ENCODE measurements at regions not wholly inside any gene's neighbourhood (a gene's known extent, or its start where the extent isn't known, plus 50 kb on each side); places are given as distances from the start of the nearest gene placed in this dataset.
"Not testable (repeated sequence)": the region's sequence is repeated elsewhere in the genome, so short reads cannot be mapped to it uniquely, and the experiment has no call there.

DNA sequence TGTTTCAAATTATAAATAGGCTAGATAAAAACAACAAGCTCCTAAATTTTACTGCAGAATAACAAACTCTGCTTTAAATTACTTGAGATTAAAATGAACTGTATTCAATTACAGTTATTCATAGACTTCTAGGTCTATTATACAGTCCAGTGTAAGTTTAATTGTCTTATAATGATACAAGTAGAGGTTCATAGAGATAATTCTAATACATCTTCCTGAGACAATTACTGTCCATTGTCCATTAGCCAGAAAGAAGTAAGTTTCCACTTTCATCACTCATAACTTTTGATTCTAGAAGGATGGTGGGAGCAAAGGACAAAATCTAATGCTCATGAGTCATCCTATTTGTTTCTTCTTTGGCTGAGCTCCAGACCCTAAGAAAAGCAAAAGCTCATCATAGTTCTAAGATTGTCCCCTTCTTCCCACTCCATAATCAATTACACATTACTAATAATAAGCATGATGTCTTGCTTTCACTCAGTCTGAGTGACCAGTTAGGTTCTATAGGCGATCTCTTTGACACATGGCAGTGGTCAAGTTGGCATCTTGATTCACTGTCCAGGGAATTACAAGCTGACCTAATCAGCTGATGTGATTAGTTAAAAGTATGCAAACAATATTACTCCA lies 502.5 kb upstream of the IZUMO3 start:
- no peak for DNase-seq (ENCODE audit: low spot score)

DNA sequence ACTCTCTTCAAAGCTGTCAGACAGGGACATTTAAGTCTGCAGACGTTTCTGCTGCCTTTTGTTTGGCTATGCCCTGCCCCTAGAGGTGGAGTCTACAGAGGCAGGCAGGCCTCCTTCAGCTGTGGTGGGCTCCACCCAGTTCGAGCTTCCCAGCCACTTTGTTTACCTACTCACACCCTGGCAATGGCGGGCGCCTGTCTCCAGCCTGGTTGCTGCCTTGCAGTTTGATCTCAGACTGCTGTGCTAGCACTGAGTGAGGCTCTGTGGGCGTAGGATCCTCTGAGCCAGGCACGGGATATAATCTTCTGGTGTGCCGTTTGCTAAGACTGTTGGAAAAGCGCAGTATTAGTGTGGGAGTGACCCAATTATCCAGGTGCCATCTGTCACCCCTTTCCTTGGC lies 499.8 kb upstream of the IZUMO3 start:
- DNase-seq (ENCODE audit: low spot score), result not testable (repeated sequence)

DNA sequence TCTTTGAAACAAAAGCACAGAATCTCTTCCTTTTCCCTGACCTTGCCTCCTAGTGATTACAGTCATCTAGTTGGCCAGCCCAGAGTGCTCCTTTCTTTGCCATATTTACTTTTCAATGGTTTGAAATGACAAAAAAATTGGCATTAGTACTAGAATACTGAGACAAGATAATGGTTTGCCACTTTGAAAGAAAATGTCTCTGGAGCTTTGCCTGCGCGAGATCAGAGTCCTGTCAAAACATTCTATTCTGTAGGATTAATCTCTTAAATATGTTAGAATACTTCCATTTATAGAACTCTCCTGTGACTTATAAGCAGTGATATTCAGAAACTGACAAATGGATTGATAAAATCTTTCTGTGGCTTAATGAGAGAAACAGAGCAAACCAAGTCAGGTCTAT lies 484.0 kb upstream of the IZUMO3 start:
- no peak for DNase-seq (ENCODE audit: low spot score)

DNA sequence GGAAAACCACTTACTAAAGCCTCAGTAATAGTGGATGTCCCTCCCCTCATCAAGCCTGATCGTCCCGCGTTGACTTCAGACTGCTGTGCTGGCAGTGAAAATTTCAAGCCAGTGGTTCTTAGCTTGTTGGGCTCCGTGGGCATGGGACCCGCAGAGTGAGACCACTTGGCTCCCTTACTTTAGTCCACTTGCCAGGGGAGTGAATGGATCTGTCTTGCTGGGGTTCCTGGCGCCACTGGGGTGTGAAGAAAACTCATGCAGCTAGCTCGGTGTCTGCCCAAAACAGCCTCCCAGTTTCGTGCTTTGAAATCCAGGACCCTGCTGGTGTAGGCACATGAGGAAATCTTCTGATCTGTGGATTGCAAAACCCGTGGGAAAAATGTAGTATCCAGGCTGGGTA lies 480.0 kb upstream of the IZUMO3 start:
- DNase-seq (ENCODE audit: low spot score), result no peak

DNA sequence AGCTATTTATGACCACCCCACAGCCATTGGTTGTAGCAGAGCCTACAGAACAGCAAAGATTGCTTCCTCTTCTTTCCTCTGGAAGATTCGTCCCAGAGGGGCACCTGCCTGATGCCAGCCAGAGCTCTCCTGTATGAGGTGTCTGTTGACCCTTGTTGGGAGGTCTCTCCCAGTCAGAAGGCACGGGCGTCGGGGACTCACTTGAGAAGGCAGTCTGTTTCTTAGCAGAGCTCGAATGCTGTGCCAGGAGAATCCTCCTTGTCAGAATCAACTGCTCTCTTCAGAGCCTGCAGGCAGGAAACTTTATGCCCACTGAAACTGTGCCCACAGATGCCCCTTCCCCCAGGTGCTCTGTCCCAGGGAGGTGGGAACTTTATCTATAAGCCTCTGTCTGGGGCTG lies 479.5 kb upstream of the IZUMO3 start:
- no peak for DNase-seq (ENCODE audit: low spot score)

DNA sequence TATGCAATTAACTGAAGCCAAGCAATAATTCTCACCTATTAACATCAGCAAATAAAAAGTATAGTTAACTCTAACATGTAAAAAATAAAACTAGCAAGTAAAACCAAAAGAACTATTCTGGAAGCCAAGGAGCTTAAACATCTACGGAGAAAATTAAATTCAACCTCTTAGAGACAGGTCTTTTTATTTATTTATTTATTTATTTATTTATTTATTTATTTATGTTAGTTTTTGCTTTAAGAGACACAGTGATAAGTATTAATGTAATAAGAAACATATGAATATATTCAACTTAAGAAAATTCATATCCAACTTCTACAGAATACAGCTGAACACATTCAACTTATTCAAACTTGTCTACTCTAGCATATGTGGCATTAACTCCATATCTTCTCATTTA lies 472.1 kb upstream of the IZUMO3 start:
- no peak for DNase-seq (ENCODE audit: low spot score)

DNA sequence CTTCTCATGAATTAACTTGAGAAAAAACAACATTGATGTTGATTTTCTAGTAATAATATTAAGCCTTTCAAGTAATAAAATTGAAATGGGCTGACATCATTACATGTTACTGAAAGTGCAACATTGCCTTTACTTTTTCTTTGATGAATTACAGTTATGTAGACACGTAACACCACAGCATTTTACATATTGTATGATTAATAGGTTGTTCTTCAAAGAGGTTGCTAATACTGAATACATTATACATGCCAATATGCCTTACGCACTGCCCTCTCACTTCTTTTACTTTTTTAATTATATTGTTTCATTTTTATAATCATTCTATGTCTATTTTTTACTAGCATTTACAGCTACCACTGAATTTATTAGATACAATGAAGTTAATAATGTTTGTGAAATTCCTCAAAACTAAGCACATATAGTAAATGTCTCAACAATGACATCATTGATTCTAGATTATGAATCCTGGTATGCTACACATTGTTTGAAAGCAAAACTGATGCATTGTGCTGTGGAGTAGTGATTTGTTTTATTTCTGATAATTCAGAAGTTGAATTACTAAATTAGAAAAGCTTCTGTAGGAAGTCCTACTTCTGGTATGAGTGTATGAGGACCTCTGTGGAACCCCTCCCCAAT lies 464.4 kb upstream of the IZUMO3 start:
- no peak for DNase-seq (ENCODE audit: low spot score)

DNA sequence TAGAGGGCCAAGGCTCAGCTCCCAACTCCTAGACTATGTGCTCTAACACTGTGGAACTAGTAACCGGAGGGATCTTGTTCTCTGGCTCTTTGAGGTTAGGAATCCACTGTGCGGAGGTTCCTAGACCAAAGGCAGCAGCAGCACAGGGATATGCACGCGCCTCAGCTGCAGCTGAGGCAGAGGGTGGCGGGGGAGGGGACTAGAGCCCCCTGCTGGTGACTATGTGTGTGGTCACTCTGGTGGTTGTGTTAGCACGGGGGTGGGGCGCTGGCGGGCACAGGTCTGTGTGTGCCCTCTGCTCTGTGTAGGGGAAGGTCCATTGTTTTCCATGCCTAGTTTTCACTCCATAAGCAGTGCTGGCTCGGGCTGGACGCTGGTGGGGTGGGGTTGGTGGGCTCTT lies 458.0 kb upstream of the IZUMO3 start:
- no peak for DNase-seq (ENCODE audit: low spot score)

DNA sequence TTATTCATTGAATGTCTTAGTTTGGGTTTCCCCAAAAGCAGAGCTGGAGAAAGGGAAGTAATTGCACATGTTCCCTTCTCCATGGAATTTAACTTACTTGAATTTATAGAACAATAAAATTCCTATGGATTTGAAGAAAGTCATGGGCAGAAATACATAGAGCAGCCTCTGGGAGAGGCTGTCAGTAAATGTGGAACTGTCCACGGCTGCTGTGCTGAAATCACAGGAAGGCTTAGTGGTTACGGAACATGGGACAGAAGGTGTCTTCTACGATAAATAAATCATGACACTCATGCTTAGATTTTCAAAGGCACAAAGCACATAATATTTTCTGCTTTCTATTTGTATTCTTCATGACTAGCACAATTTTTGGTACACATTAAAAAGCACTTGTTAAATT lies 440.6 kb upstream of the IZUMO3 start:
- DNase-seq (ENCODE audit: low spot score), result no peak

DNA sequence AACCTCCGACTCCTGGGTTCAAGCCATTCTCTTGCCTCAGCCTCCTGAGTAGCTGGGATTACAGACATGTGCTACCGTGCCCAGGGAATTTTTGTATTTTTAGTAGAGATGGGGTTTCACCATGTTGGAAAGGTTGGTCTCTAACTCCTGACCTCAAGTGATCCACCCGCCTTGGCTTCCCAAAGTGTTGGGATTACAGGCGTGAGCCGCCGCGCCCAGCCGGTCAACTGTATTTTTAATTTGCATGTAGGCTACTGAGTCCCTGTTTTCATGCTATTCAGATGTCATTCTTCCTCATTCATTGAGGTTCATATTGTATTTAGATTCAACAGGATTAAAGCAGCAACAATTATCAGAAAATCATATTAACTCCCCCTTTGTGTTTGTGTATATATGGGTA lies 425.1 kb upstream of the IZUMO3 start:
- not testable (repeated sequence) for DNase-seq (ENCODE audit: low spot score)

DNA sequence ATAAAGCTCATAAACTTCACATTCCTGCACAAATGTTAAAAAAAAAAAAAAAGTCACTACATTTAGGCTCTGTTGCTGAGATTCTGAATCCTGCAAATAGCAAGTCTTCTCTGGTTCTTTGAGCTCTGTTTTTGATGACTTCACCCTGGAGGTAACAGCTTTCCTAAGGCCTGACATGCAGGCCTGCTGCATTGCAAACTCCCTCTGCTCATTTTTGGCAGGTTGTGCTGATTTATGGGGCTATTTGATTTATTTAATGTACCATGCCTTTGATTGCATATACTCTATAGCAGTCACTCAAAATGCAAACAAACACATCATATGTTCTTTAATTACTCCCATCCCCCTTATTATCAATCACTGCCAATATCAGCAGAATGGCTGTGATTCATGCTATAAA lies 416.1 kb upstream of the IZUMO3 start:
- no peak for DNase-seq (ENCODE audit: low spot score)

DNA sequence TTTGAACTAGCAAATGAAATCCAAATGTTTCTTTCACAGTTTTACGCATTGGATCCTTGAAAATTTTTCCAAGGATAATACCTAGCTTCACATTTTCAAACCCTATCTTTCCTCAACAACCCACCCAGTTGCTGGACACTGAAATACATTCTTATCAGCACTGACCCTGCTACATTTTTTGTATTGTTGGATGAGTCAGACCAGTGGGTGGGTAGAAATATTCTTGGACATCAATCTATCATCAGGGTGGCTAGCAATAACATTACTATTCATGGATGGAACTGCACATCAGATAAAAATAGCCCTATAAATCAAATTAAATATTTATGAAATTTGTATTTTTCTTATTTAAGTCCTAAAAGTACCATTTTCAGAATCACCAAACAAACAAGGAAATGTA lies 407.4 kb upstream of the IZUMO3 start:
- no peak for DNase-seq (ENCODE audit: low spot score)

DNA sequence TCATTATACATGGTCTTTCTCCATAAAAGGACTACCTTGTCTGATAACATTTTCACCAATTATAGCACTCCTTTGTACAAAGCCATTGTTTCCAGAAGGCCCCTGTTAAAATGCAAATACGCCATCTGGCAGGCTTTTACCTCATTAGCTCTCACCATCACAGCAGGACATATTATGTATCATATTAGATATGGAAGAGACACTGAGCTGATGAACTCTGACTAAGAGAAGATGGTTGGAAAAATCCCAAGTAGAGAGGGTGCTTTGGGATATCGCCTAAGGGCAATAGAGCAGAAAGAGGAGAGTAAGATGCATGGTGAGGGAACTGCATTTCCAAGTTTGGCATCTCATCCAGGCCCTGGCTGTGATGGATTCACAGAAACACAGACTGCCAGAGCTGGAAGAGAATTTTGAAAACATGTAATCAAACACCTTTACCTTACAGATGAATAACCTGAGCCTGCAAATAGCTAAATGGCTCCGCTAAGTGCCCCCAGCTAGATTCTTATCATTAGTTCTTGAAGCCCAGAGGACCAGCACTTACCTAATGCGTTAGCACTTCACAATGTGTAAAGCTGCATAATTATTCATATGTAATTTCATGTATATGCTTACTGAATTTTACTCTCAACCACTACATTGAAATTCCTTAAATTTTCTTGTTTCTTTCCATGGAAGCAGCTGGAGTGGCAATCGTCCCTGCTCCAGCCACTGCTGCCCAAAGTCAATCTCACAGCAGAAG lies 393.6 kb upstream of the IZUMO3 start:
- DNase-seq (ENCODE audit: low spot score), result no peak

DNA sequence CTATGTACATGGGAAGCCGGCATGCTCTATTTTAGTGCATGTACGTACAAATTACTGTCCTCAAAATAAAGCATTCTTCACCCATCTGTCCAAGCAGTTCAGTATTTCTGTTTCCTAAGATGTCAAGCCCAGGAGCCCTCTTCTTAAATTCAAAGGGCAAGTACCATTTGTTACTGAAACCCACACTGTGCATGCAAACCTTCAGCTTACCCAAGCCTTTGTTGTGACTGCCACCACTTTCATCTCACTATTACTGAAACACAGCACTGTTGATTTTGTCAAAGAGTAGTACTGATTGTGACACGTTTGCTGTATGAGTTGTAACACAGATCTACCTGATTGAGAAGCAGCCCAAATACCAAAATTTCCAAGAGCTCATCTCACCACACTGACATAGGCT lies 390.4 kb upstream of the IZUMO3 start:
- DNase-seq (ENCODE audit: low spot score), result no peak

DNA sequence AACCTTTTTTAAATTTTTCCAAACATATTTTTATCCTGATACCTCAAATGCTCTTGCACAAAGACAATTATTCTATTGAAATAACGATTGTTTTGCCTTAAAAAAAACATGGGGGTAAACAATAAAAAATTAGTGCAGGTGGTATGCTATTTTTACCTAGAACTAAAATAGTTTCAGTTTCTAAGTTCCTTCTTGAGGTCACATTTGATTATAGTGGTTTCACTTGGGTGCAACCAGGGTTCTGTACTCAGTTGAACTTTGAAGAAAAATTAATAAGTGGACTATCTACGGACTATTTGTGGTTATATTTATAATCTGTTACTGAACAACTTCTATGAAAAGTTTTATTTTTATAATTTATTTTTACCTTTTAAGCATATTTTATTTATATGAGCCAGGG lies 387.1 kb upstream of the IZUMO3 start:
- no peak for DNase-seq (ENCODE audit: low spot score)

DNA sequence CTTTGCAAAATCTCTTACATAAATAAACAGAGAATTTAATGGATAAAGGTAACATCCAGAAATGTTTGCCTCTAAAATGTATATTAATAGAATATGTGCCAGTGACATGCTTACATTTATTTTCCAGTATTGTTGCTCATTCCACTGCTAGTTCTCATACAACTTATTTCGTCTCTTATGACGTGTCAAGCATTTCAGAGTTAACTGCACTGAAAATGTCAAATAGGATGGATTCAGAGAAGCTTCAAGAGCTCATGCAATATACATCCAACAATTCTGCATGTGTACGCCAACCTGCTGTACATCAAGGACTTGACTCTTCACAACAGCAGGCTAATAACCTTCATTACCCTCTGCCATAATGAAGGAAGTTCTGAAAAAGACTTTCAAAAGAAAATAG lies 386.2 kb upstream of the IZUMO3 start:
- DNase-seq (ENCODE audit: low spot score), result no peak

DNA sequence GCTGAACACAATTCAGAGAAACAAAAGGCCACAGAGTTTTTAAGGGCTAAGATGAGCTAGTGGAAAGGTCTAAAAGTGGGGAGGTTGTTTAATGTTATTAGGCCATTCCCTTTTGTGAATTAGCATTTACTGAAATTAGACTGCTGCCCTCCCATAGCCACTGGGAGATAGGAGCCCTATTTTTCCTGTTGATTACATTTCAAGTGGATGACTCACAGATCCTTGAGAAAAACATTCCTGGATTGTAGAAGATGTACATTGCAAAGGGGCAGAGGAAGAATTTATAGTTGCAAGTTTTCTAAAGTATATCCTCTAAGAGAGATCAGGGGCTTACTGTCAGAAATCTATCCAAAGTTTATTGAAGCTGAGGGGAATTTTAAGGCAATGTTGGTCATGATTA lies 367.1 kb upstream of the IZUMO3 start:
- DNase-seq (ENCODE audit: low spot score), result no peak

DNA sequence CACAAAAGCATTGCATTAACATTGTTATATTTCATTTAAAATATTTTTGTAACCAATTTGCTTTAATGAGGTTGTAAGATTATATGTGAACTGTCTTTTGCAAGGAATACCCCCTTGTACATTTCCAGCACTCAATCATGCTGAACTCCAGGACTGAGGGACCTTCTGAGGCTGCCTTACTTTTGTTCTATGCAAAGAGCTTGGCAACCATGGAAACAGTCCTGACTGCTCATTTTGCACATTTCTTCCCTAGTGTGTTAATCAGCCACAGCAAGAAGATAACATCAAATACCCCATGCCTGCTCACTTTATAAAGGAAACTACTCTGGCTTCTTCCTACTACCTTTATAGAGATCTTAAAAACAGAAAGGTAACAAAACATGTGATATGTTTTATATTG lies 355.6 kb upstream of the IZUMO3 start:
- DNase-seq (ENCODE audit: low spot score), result no peak

DNA sequence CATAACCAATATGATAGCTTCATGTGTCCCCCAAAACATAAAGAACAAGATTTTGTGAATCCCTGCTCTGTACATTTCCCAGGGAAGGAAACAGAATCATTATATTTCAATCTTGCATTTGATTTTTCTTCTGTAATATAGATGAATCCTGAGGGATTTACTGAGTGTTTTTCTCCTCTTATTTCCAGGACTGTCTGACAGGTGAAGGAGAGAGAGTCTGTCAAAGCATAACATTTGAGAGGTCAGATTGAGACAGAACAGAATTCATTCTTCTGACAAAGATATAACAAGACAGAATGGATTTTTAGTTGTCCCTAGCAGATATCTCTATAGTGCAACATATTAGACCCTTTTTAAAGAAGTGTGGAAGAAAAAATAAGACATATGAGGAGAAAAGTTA lies 354.5 kb upstream of the IZUMO3 start:
- no peak for DNase-seq (ENCODE audit: low spot score)

DNA sequence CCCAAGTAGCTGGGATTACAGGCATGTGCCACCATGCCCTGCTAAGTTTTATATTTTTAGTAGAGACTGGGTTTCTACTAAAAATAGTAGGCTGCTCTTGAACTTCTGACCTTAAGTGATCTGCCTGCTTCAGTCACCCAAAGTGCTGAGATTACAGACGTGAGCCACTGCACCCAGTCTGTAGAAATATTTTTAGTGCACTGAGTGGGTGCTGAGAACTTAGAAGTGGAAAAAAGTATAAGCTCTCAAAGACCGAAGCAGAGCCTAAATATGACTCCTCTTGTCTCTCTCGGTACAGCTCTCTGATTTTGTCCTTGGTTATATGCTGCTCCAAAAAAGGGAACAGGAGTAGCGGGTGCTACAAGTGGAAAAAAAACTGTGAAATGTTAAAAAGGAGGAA lies 353.8 kb upstream of the IZUMO3 start:
- no peak for DNase-seq (ENCODE audit: low spot score)

DNA sequence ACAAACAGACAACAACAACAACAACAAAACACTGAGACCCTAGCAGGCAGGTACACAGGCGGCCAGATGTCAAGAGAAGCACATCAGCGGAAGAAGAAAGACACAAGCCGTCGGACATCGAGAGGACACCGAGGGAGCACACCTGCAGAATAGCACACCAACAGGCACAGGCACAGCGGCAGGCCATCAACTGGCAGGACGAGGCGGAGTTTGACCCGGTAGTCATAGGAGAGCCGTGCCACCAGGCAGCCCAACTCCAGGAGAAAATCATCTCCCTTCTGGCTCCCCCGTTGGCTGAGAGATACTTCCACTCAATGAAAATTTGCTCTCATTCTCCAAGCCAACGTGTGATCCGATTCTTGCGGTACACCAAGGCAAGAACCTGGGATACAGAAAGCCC lies 352.1 kb upstream of the IZUMO3 start:
- DNase-seq (ENCODE audit: low spot score), result no peak

DNA sequence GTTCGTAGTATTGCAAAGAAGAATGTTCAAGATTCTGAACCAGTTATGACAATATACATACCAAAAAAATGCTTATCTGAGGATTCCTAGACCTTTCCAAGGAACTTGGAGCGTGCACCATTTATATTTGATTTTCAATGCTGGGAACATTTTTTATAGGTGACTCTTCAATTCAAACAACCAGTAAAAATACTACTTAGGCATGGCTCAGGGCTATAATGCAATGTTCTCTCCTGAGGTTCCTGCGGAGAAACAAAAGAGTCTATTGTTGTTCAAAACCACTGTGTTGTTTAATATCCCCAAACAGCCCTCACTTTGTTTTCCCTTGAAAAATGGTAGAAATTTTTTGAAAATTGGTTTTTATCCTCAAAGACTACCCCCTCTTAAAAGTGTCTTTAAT lies 335.7 kb upstream of the IZUMO3 start:
- no peak for DNase-seq (ENCODE audit: low spot score)

DNA sequence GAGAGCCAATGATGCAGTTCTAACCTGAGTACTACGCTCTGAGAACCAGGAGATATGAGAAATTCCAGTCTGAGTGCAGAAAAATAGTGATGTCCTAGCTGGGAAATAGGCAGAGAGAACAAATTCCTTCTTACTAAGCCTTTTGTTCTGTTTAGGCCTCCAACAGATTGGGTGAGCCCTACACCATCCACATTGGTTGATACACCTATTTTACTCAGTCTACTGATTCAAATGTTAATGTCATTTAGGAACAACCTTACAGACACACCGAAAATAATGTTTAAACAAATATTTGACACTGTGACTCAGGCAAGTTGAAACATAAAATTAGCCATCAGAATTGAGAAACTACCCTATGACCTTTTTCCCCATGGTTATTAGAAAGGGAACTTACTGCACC lies 333.9 kb upstream of the IZUMO3 start:
- no peak for DNase-seq (ENCODE audit: low spot score)

DNA sequence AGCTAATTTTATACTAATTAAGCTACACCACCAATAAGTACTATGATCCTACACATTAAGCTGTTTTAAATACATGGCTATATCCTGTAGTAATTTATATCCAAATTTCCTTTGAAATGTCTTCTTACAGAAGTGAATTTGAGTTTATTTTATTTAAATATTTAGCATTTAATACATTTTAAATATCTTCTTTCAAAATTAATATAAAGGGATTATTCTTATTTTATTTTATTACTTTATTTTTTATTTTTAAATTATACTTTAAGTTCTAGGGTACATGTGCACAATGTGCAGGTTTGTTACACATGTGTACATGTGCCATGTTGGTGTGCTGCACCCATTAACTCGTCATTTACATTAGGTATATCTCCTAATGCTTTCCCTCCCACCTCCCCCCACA lies 310.9 kb upstream of the IZUMO3 start:
- DNase-seq (ENCODE audit: low spot score), result not testable (repeated sequence)

All from left forelimb (tissue), 1 donor.